ENCODE measurements at regions not wholly inside any gene's neighbourhood (a gene's known extent, or its start where the extent isn't known, plus 50 kb on each side); places are given as distances from the start of the nearest gene placed in this dataset.

- TF ChIP-seq, protein P1, sequence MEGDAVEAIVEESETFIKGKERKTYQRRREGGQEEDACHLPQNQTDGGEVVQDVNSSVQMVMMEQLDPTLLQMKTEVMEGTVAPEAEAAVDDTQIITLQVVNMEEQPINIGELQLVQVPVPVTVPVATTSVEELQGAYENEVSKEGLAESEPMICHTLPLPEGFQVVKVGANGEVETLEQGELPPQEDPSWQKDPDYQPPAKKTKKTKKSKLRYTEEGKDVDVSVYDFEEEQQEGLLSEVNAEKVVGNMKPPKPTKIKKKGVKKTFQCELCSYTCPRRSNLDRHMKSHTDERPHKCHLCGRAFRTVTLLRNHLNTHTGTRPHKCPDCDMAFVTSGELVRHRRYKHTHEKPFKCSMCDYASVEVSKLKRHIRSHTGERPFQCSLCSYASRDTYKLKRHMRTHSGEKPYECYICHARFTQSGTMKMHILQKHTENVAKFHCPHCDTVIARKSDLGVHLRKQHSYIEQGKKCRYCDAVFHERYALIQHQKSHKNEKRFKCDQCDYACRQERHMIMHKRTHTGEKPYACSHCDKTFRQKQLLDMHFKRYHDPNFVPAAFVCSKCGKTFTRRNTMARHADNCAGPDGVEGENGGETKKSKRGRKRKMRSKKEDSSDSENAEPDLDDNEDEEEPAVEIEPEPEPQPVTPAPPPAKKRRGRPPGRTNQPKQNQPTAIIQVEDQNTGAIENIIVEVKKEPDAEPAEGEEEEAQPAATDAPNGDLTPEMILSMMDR (IDR thresholded peaks at IDR 0.05): no peak
- intact Hi-C loops (cut with DNase I): no loop called here
- DNase-seq (ENCODE audit: low spot score in 2 of 2): no peak
Observed at GRCh38 chr11:109026891-109027489, 362.1 kb downstream of the DDX10 start.

GRCh38 chr11:109027851-109028250 is 363.0 kb downstream of the DDX10 start:
- H3K9me3 ChIP-seq: peaks cover 0 to 8% of the 10 kb centered on the region in 2 donors
- H3K36me3 ChIP-seq: no peaks in the 10 kb centered on the region
- no peaks in the 10 kb centered on the region for H3K27me3 ChIP-seq
- no peak overlapping the region for H3K27ac ChIP-seq
- TF ChIP-seq, protein P1 (IDR thresholded peaks at IDR 0.05): no peak
- H3K4me1 ChIP-seq: no peaks in the 10 kb centered on the region
- no peak overlapping the region for H3K4me3 ChIP-seq
- intact Hi-C loops (cut with DNase I): no loop called here
- DNase-seq (ENCODE audit: low spot score in 2 of 2): no peak

More at GRCh38 chr11:109026891-109027489, 362.1 kb downstream of the DDX10 start:
- Histone ChIP-seq H3K27me3 (no peaks in the 10 kb centered on the region), H3K27ac (no peak overlapping the region), H3K4me1 (no peaks in the 10 kb centered on the region), H3K36me3 (no peaks in the 10 kb centered on the region), H3K9me3 (peaks cover 0 to 8% of the 10 kb centered on the region in 2 donors), H3K4me3 (no peak overlapping the region)

- no peaks in the 10 kb centered on the region for H3K4me1 ChIP-seq
- TF ChIP-seq, protein P1 (IDR thresholded peaks at IDR 0.05): no peak
- no peaks in the 10 kb centered on the region for H3K27me3 ChIP-seq
- no peak overlapping the region for H3K4me3 ChIP-seq
- peaks cover 0 to 3% of the 10 kb centered on the region in 2 donors for H3K9me3 ChIP-seq
- no peaks in the 10 kb centered on the region for H3K36me3 ChIP-seq
- no peak for DNase-seq (ENCODE audit: low spot score in 2 of 2)
- intact Hi-C loops (cut with DNase I): no loop called here
- no peak overlapping the region for H3K27ac ChIP-seq
Observed at GRCh38 chr11:109029927-109030326, 365.1 kb downstream of the DDX10 start.

- Histone ChIP-seq H3K9me3 (no peaks in the 10 kb centered on the region), H3K4me3 (no peak overlapping the region), H3K27me3 (no peaks in the 10 kb centered on the region), H3K36me3 (no peaks in the 10 kb centered on the region), H3K27ac (no peak overlapping the region), H3K4me1 (peaks cover 0 to 4% of the 10 kb centered on the region in 2 donors)
- no peak for DNase-seq (ENCODE audit: low spot score in 2 of 2)
- TF ChIP-seq, protein P1 (IDR thresholded peaks at IDR 0.05): no peak
- intact Hi-C loops (cut with DNase I): no loop called here
Observed at GRCh38 chr11:109033627-109034338, 368.9 kb downstream of the DDX10 start.

- H3K27ac ChIP-seq: no peak overlapping the region
- no peaks in the 10 kb centered on the region for H3K36me3 ChIP-seq
- no peak overlapping the region for H3K4me3 ChIP-seq
- intact Hi-C loops (cut with DNase I): no loop called here
- H3K27me3 ChIP-seq: no peaks in the 10 kb centered on the region
- H3K4me1 ChIP-seq: peaks cover 0 to 5% of the 10 kb centered on the region in 2 donors
- no peak for DNase-seq (ENCODE audit: low spot score in 2 of 2)
- TF ChIP-seq, protein P1 (IDR thresholded peaks at IDR 0.05): no peak
- no peaks in the 10 kb centered on the region for H3K9me3 ChIP-seq
Observed at GRCh38 chr11:109034339-109034696, 369.4 kb downstream of the DDX10 start.
